ENCODE measurements at regions not wholly inside any gene's neighbourhood (a gene's known extent, or its start where the extent isn't known, plus 50 kb on each side); places are given as distances from the start of the nearest gene placed in this dataset.

GRCh38 chr16:14002416-14002990, 68.6 kb upstream of the MRTFB start:
- H3K4me3 ChIP-seq (ENCODE audit: low read depth, low read length): no peak overlapping the region
- peak; percentile 25 for DNase-seq (ENCODE audit: low read depth)
- TF ChIP-seq CTCF (conservative IDR thresholded peaks at IDR 0.05; ENCODE audit: low read depth, low read length): no peak

GRCh38 chr16:14003074-14003570, 68.0 kb upstream of the MRTFB start:
- peak; percentile 25 for TF ChIP-seq CTCF (conservative IDR thresholded peaks at IDR 0.05; ENCODE audit: low read depth, low read length)
- peak; percentile 57 for DNase-seq (ENCODE audit: low read depth)
- peak overlapping the region; percentile 50 for H3K4me3 ChIP-seq (ENCODE audit: low read depth, low read length)

- no peak for DNase-seq (ENCODE audit: low read depth)
- no peak for TF ChIP-seq CTCF (conservative IDR thresholded peaks at IDR 0.05; ENCODE audit: low read depth, low read length)
- no peak overlapping the region for H3K4me3 ChIP-seq (ENCODE audit: low read depth, low read length)
Observed at GRCh38 chr16:14004031-14004728, 66.9 kb upstream of the MRTFB start.

- no peak overlapping the region for H3K4me3 ChIP-seq (ENCODE audit: low read depth, low read length)
- no peak for TF ChIP-seq CTCF (conservative IDR thresholded peaks at IDR 0.05; ENCODE audit: low read depth, low read length)
- no peak for DNase-seq (ENCODE audit: low read depth)
Observed at GRCh38 chr16:14004729-14005315, 66.3 kb upstream of the MRTFB start.

GRCh38 chr16:14005335-14005734, 65.8 kb upstream of the MRTFB start:
- DNase-seq (ENCODE audit: low read depth): no peak
- H3K4me3 ChIP-seq (ENCODE audit: low read depth, low read length): no peak overlapping the region
- TF ChIP-seq CTCF (conservative IDR thresholded peaks at IDR 0.05; ENCODE audit: low read depth, low read length): no peak

GRCh38 chr16:14007450-14007849, 63.7 kb upstream of the MRTFB start:
- TF ChIP-seq CTCF (conservative IDR thresholded peaks at IDR 0.05; ENCODE audit: low read depth, low read length): no peak
- H3K4me3 ChIP-seq (ENCODE audit: low read depth, low read length): no peak overlapping the region
- peak; percentile 93 for DNase-seq (ENCODE audit: low read depth)
